GM12878 (cell line): ENCODE measurements at regions not wholly inside any gene's neighbourhood (a gene's known extent, or its start where the extent isn't known, plus 50 kb on each side); places are given as distances from the start of the nearest gene placed in this dataset.

Experiments
- CBFB ChIP-seq: IDR thresholded peaks from 2 replicates; pipeline ENCODE4 v1.6.1; 2016; ENCODE audit warnings: antibody characterized with exemption, low read depth
- CREB1 ChIP-seq: IDR thresholded peaks from 2 replicates; pipeline ENCODE4 v1.6.1; 2012; ENCODE audit warnings: low read depth, mild to moderate bottlenecking, inconsistent platforms
- CTCF ChIP-seq, 3 experiments: IDR thresholded peaks in 2 of 3; conservative IDR thresholded peaks in 1 of 3; 2 replicates each; pipeline ENCODE4 v1.5.1; 2011; ENCODE audit warnings: low read depth in 3 of 3, low read length in 3 of 3, mild to moderate bottlenecking in 3 of 3, control low read depth in 2 of 3, moderate library complexity in 2 of 3, inconsistent platforms in 1 of 3, mixed read lengths in 1 of 3; ENCODE audit not compliant: control insufficient read depth in 2 of 3, insufficient read depth in 1 of 3; ENCODE audit errors: extremely low read depth in 1 of 3
- EZH2 ChIP-seq: IDR thresholded peaks from 2 replicates; pipeline ENCODE4 v1.6.1; 2012; ENCODE audit warnings: low read depth, mild to moderate bottlenecking, control low read depth, inconsistent platforms, low read length, borderline replicate concordance; ENCODE audit not compliant: control insufficient read depth
- HSF1 ChIP-seq: fragments of 150-350 bp; IDR thresholded peaks from 2 replicates; pipeline ENCODE4 v1.6.1; 2014; ENCODE audit warnings: mild to moderate bottlenecking, low read depth, low read length
- JUNB ChIP-seq: IDR thresholded peaks from 2 replicates; pipeline ENCODE4 v1.6.1; 2016; ENCODE audit warnings: antibody characterized with exemption, mild to moderate bottlenecking
- PBX3 ChIP-seq: IDR thresholded peaks from 2 replicates; pipeline ENCODE4 v1.6.1; 2011; ENCODE audit warnings: mild to moderate bottlenecking, low read depth, low read length, moderate library complexity; ENCODE audit not compliant: insufficient replicate concordance

- no peak for TF ChIP-seq EZH2
- no peak for TF ChIP-seq PBX3
- no peak for TF ChIP-seq HSF1
- no peak for TF ChIP-seq CTCF (IDR thresholded peaks at IDR 0.05 in 2 of 3, conservative IDR thresholded peaks at IDR 0.05 in 1 of 3; ENCODE audit: control insufficient read depth in 2 of 3, extremely low read depth in 1 of 3, insufficient read depth in 1 of 3, low read depth in 3 of 3, low read length in 3 of 3)
- no peak for TF ChIP-seq JUNB
- no peak for TF ChIP-seq CREB1
- TF ChIP-seq CBFB = no peak
These were observed 62.7 kb upstream of the FBRSL1 start for GRCh38 chr12:132427174-132427768.
